Calu3 (cell line): ENCODE measurements at regions not wholly inside any gene's neighbourhood (a gene's known extent, or its start where the extent isn't known, plus 50 kb on each side); places are given as distances from the start of the nearest gene placed in this dataset.
A peak's percentile ranks its signal among the peaks of the same experiment; 100 is the strongest.

ENCODE experiments used
- BruUV-seq: library from RNA; stranded (reverse); fragments of 400-500 nt; replicated peaks from 2 replicates; lab custom pipeline; 2021; lab: Mats Ljungman, UMichigan
- CTCF ChIA-PET: fragments of 300-600 bp; sonication (Branson Sonifier 250); formaldehyde crosslinking; loops from one replicate; lab custom pipeline; 2022; ENCODE audit warnings: antibody characterized with exemption; lab: Charles Lee
- DNase-seq: peaks from one replicate; pipeline ENCODE4 v3.0.0; 2022
- H3K27ac Mint-ChIP-seq: one replicate; pipeline ENCODE4 v1.8.0; 2022; ENCODE audit warnings: mixed read lengths; ENCODE audit not compliant: unreplicated experiment
- H3K27me3 Mint-ChIP-seq: one replicate; pipeline ENCODE4 v1.8.0; 2022; ENCODE audit warnings: mixed read lengths; ENCODE audit not compliant: unreplicated experiment
- H3K36me3 Mint-ChIP-seq: one replicate; pipeline ENCODE4 v1.8.0; 2022; ENCODE audit warnings: mild to moderate bottlenecking, moderate library complexity, mixed read lengths; ENCODE audit not compliant: insufficient read depth, unreplicated experiment
- H3K4me1 Mint-ChIP-seq: one replicate; pipeline ENCODE4 v1.8.0; 2022; ENCODE audit warnings: mild to moderate bottlenecking, low read depth, mixed read lengths; ENCODE audit not compliant: unreplicated experiment
- H3K4me3 Mint-ChIP-seq: one replicate; pipeline ENCODE4 v1.8.0; 2022; ENCODE audit warnings: mild to moderate bottlenecking, low read depth, moderate library complexity, mixed read lengths; ENCODE audit not compliant: unreplicated experiment
- H3K9me3 Mint-ChIP-seq: one replicate; pipeline ENCODE4 v1.8.0; 2022; ENCODE audit warnings: low read depth, mixed read lengths; ENCODE audit not compliant: unreplicated experiment
- CTCF ChIP-seq: fragments of 200-600 bp; IDR thresholded peaks from one replicate; pipeline ENCODE4 v1.8.0; 2022; ENCODE audit warnings: antibody characterized with exemption; ENCODE audit not compliant: unreplicated experiment
- intact Hi-C: fragments of 100-400 bp; cut with micrococcal nuclease; formaldehyde crosslinking; loops from one replicate; pipeline ENCODE4 v1.10.0; 2022; ENCODE audit not compliant: unreplicated experiment

- intact Hi-C loops = no loop called here
- TF ChIP-seq CTCF = no peak
- H3K4me1 Mint-ChIP-seq = no peaks in the 10 kb centered on the region
- no peak overlapping the region for H3K27ac Mint-ChIP-seq
- peaks cover 3% of the 10 kb centered on the region for H3K9me3 Mint-ChIP-seq
- peaks cover 3% of the 10 kb centered on the region for H3K27me3 Mint-ChIP-seq
- DNase-seq = no peak
- BruUV-seq = no TSS peak
- no peak overlapping the region for H3K4me3 Mint-ChIP-seq
- CTCF ChIA-PET = no interaction called here
- H3K36me3 Mint-ChIP-seq = no peaks in the 10 kb centered on the region
These were observed 123.7 kb upstream of the OGFRL1 start for GRCh38 chr6:71164890-71165289.

GRCh38 chr6:71168233-71168765 is 120.3 kb upstream of the OGFRL1 start:
- TF ChIP-seq CTCF = no peak
- Mint-ChIP-seq H3K27ac (no peak overlapping the region), H3K4me1 (peaks cover 9% of the 10 kb centered on the region), H3K4me3 (no peak overlapping the region), H3K27me3 (no peaks in the 10 kb centered on the region), H3K36me3 (no peaks in the 10 kb centered on the region), H3K9me3 (no peaks in the 10 kb centered on the region)
- BruUV-seq = no TSS peak
- CTCF ChIA-PET = no interaction called here
- intact Hi-C loops = no loop called here
- DNase-seq = no peak

GRCh38 chr6:71171497-71172070 is 117.0 kb upstream of the OGFRL1 start:
- intact Hi-C loops = no loop called here
- no peak for DNase-seq
- H3K27ac Mint-ChIP-seq = peak overlapping the region; percentile 5
- CTCF ChIA-PET = no interaction called here
- H3K4me3 Mint-ChIP-seq = no peak overlapping the region
- BruUV-seq = no TSS peak
- H3K4me1 Mint-ChIP-seq = peaks cover 9% of the 10 kb centered on the region
- TF ChIP-seq CTCF = no peak
- H3K9me3 Mint-ChIP-seq = no peaks in the 10 kb centered on the region
- no peaks in the 10 kb centered on the region for H3K27me3 Mint-ChIP-seq
- H3K36me3 Mint-ChIP-seq = no peaks in the 10 kb centered on the region

- TF ChIP-seq CTCF = no peak
- CTCF ChIA-PET = no interaction called here
- intact Hi-C loops = no loop called here
- Mint-ChIP-seq H3K9me3 (peaks cover 8% of the 10 kb centered on the region), H3K27me3 (no peaks in the 10 kb centered on the region), H3K27ac (no peak overlapping the region), H3K4me1 (peaks cover 17% of the 10 kb centered on the region), H3K36me3 (no peaks in the 10 kb centered on the region), H3K4me3 (no peak overlapping the region)
- DNase-seq = no peak
- no TSS peak for BruUV-seq
These were observed 109.2 kb upstream of the OGFRL1 start for GRCh38 chr6:71179249-71179885.
